ENCODE measurements at regions not wholly inside any gene's neighbourhood (a gene's known extent, or its start where the extent isn't known, plus 50 kb on each side); places are given as distances from the start of the nearest gene placed in this dataset.

DNA sequence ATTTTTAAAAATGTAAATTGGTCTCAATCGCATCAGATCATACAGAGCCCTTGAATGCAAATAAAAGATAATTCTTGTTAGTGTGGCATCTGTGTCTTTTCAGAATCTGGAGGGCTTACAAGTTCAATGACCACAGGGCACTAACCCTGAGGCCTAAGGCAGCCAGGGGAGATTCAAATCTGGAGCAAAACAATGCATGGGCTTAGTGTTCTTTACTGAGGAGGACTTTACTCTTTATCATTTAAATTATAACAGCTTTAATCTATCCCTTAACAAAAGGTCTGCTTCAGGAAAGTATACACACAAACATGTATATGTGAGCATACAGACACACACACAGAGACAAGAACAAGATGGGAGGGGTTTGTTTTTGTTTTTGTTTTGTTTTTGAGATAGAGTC lies 51.0 kb upstream of the NSUN7 start:
- TF ChIP-seq, protein P1, sequence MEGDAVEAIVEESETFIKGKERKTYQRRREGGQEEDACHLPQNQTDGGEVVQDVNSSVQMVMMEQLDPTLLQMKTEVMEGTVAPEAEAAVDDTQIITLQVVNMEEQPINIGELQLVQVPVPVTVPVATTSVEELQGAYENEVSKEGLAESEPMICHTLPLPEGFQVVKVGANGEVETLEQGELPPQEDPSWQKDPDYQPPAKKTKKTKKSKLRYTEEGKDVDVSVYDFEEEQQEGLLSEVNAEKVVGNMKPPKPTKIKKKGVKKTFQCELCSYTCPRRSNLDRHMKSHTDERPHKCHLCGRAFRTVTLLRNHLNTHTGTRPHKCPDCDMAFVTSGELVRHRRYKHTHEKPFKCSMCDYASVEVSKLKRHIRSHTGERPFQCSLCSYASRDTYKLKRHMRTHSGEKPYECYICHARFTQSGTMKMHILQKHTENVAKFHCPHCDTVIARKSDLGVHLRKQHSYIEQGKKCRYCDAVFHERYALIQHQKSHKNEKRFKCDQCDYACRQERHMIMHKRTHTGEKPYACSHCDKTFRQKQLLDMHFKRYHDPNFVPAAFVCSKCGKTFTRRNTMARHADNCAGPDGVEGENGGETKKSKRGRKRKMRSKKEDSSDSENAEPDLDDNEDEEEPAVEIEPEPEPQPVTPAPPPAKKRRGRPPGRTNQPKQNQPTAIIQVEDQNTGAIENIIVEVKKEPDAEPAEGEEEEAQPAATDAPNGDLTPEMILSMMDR (IDR thresholded peaks at IDR 0.05), result no peak
- TF ChIP-seq POLR2A (IDR thresholded peaks at IDR 0.05), result no peak
